Kidney (tissue), 13 donors: ENCODE measurements at regions not wholly inside any gene's neighbourhood (a gene's known extent, or its start where the extent isn't known, plus 50 kb on each side); places are given as distances from the start of the nearest gene placed in this dataset.

Experiments
- DNase-seq, 5 donors: peaks; one replicate each; pipeline ENCODE4 v3.0.0-alpha.2; 2013 to 2020
- FAIRE-seq: peaks from 2 replicates; lab custom pipeline; 2012; peaks lifted over from hg19 to GRCh38; lab: Jason Lieb, UNC
- H3K27ac ChIP-seq, 2 donors: one replicate each; pipeline ENCODE4 v1.7.0; 2013; ENCODE audit warnings: low read depth in 2 of 2, low read length in 2 of 2, inconsistent platforms in 1 of 2
- H3K27me3 ChIP-seq: one replicate; pipeline ENCODE4 v1.7.1; 2013; ENCODE audit warnings: low read length, inconsistent platforms; ENCODE audit not compliant: control insufficient read depth, insufficient read depth
- H3K36me3 ChIP-seq, 3 donors: one replicate each; pipeline versions ENCODE4 v1.7.0 to v1.7.1; 2013; ENCODE audit warnings: low read length in 3 of 3, control low read depth in 1 of 3, inconsistent platforms in 1 of 3; ENCODE audit not compliant: insufficient read depth in 3 of 3, control insufficient read depth in 2 of 3
- H3K4me1 ChIP-seq, 3 donors: one replicate each; pipeline versions ENCODE4 v1.7.0 to v1.7.1; 2013; ENCODE audit warnings: low read length in 3 of 3, inconsistent platforms in 1 of 3, low read depth in 1 of 3; ENCODE audit not compliant: control insufficient read depth in 2 of 3, insufficient read depth in 2 of 3
- H3K4me3 ChIP-seq, 3 donors: one replicate each; pipeline versions ENCODE4 v1.7.0 to v1.8.1; 2013; ENCODE audit warnings: low read length in 3 of 3, control low read depth in 1 of 3, inconsistent platforms in 1 of 3
- H3K9ac ChIP-seq, 3 donors: one replicate each; pipeline versions ENCODE4 v1.7.0 to v1.7.1; 2013; ENCODE audit warnings: low read length in 3 of 3, control low read depth in 1 of 3, inconsistent platforms in 1 of 3
- H3K9me3 ChIP-seq, 3 donors: one replicate each; pipeline versions ENCODE4 v1.7.0 to v1.7.1; 2013; ENCODE audit warnings: low read length in 3 of 3, control low read depth in 1 of 3, inconsistent platforms in 1 of 3; ENCODE audit not compliant: control insufficient read depth in 2 of 3, insufficient read depth in 1 of 3
- intact Hi-C: fragments of 100-400 bp; cut with DNase I; formaldehyde crosslinking; loops from one replicate; pipeline ENCODE4 v1.11.1; 2022
- TF ChIP-seq, protein P1 (sequence below): IDR thresholded peaks from 3 replicates; pipeline ENCODE4 v1.5.1; 2012; ENCODE audit warnings: mild to moderate bottlenecking, moderate library complexity, borderline replicate concordance; ENCODE audit not compliant: insufficient read depth; ENCODE audit errors: extremely low read depth
- donor health status: control.
- donor health status: control.
- donor health status: control.
- donor health status: control.
- donor health status: control.
- donor health status: DM: yes; HTN: yes; CAD: no.
- donor health status: Normal renal cell carcinoma (clear cell type).

DNA sequence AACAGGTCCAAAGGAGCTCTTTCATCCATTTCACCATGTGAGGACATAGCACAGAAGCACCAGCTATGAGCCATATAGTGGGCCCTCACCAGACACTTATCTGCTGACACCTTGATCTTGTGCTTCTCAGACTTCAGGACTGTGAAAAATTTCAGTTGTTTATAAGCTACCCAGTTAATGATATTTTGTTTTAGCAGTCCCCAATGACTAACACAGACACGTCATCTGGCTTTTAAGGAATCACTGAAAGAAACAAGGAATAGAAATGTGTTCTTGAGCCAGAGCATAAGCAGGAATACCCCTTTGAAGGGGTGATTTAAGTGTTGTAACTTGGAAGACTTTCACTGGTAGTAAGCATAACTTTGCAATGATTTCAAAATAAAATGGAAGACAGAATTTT lies 214.7 kb upstream of the PTCHD4 start:
- Histone ChIP-seq H3K27me3 (no peaks in the 10 kb centered on the region), H3K9ac (no peak overlapping the region), H3K36me3 (no peaks in the 10 kb centered on the region), H3K4me3 (no peak overlapping the region), H3K27ac (no peak overlapping the region), H3K4me1 (no peaks in the 10 kb centered on the region), H3K9me3 (no peaks in the 10 kb centered on the region)
- FAIRE-seq, result no peak
- no peak for DNase-seq
- TF ChIP-seq, protein P1, sequence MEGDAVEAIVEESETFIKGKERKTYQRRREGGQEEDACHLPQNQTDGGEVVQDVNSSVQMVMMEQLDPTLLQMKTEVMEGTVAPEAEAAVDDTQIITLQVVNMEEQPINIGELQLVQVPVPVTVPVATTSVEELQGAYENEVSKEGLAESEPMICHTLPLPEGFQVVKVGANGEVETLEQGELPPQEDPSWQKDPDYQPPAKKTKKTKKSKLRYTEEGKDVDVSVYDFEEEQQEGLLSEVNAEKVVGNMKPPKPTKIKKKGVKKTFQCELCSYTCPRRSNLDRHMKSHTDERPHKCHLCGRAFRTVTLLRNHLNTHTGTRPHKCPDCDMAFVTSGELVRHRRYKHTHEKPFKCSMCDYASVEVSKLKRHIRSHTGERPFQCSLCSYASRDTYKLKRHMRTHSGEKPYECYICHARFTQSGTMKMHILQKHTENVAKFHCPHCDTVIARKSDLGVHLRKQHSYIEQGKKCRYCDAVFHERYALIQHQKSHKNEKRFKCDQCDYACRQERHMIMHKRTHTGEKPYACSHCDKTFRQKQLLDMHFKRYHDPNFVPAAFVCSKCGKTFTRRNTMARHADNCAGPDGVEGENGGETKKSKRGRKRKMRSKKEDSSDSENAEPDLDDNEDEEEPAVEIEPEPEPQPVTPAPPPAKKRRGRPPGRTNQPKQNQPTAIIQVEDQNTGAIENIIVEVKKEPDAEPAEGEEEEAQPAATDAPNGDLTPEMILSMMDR, result no peak
- intact Hi-C loops, result no loop called here

DNA sequence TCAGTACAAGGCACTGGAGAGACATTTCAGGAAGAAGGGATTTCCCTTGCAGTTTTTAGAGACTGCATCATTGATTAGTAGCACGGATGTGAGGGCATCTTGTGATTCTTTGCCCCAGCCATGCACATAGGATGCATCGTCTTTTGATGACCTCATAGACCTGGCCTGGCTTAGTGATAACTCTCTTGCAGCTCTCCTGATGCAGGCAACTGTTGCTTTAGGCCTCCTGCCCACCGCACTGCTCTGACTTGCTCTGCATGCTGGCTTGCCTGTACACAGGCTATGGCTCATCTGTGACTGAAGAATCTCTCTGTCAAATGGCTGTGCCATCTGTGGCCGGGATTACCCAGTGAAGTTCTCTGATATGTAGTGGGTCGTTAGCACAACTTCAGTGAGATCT lies 207.7 kb upstream of the PTCHD4 start:
- H3K27ac ChIP-seq, result no peak overlapping the region
- no peak for FAIRE-seq
- no peaks in the 10 kb centered on the region for H3K4me1 ChIP-seq
- no peaks in the 10 kb centered on the region for H3K36me3 ChIP-seq
- no peak overlapping the region for H3K4me3 ChIP-seq
- H3K27me3 ChIP-seq, result no peaks in the 10 kb centered on the region
- no peak overlapping the region for H3K9ac ChIP-seq
- DNase-seq, result no peak
- TF ChIP-seq, protein P1, result no peak
- H3K9me3 ChIP-seq, result no peaks in the 10 kb centered on the region
- intact Hi-C loops, result no loop called here

DNA sequence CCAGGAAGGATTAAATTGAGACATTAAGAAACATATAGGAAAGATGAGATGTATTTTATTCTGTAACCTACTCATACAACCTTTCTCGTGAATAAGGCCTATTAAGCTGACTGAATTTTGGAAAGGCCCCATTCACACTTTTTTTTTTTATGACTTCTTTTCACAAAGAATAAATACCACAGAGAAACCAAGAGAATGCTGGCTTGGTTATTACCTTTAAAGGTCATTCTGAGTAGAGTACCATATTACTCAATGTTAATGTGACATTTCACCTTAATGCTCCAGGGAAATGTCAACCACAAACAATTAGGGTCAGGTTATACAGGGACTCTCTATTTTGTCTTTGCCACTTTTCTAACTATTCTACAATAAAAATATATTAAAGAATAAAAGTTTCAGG lies 204.9 kb upstream of the PTCHD4 start:
- FAIRE-seq, result no peak
- Histone ChIP-seq H3K36me3 (no peaks in the 10 kb centered on the region), H3K27me3 (no peaks in the 10 kb centered on the region), H3K9me3 (no peaks in the 10 kb centered on the region), H3K27ac (no peak overlapping the region), H3K4me3 (no peak overlapping the region), H3K4me1 (no peaks in the 10 kb centered on the region), H3K9ac (no peak overlapping the region)
- TF ChIP-seq, protein P1, result no peak
- intact Hi-C loops, result no loop called here
- no peak for DNase-seq

DNA sequence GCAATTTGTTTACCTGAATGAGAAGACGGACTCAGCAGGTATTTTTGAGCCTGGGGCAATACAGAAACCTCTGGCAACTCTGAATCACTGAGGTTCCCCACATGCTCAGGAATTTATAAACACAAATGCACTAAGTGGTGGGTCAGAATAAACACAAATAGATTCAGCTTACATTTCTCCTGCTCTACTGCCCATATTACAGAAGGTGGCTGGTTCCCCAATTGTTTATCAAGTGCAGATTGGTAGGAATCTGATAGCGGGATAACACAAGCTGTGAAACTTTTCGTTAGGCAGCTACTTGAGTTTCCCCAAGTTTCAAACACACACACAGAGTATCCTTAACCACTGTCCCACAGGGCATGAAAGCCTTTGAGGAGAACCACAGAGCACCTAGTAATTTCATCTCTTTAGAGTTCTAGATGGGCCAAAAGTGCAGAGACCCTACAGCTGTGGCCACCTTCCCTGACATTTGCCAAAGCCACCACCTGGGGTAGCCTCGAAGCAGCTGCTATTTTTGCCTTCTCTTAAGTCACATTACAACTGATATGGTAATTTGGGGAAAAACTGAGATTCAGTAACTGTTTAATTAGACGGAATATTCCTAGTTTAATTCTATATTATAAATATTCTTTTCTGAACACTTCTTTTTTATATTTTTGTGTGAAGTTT lies 204.2 kb upstream of the PTCHD4 start:
- no peaks in the 10 kb centered on the region for H3K4me1 ChIP-seq
- DNase-seq (no peak), FAIRE-seq (no peak)
- intact Hi-C loops, result no loop called here
- TF ChIP-seq, protein P1, result no peak
- H3K27ac ChIP-seq, result no peak overlapping the region
- no peaks in the 10 kb centered on the region for H3K27me3 ChIP-seq
- no peaks in the 10 kb centered on the region for H3K36me3 ChIP-seq
- H3K9ac ChIP-seq, result no peak overlapping the region
- no peaks in the 10 kb centered on the region for H3K9me3 ChIP-seq
- no peak overlapping the region for H3K4me3 ChIP-seq
